EL (cell line): ENCODE measurements at regions not wholly inside any gene's neighbourhood (a gene's known extent, or its start where the extent isn't known, plus 50 kb on each side); places are given as distances from the start of the nearest gene placed in this dataset.
A peak's percentile ranks its signal among the peaks of the same experiment; 100 is the strongest.
"Not testable (repeated sequence)": the region's sequence is repeated elsewhere in the genome, so short reads cannot be mapped to it uniquely, and the experiment has no call there.

ENCODE experiments used
- DNase-seq: peaks from one replicate; pipeline ENCODE4 v3.0.0-alpha.2; 2016

- DNase-seq, result not testable (repeated sequence)
Observed at GRCh38 chr10:38364073-38364472, 269.9 kb downstream of the ZNF37A start.

- peak; percentile 38 for DNase-seq
Observed at GRCh38 chr10:38365917-38366316, 271.8 kb downstream of the ZNF37A start.

GRCh38 chr10:38383800-38384199 lies 289.7 kb downstream of the ZNF37A start:
- not testable (repeated sequence) for DNase-seq

DNA sequence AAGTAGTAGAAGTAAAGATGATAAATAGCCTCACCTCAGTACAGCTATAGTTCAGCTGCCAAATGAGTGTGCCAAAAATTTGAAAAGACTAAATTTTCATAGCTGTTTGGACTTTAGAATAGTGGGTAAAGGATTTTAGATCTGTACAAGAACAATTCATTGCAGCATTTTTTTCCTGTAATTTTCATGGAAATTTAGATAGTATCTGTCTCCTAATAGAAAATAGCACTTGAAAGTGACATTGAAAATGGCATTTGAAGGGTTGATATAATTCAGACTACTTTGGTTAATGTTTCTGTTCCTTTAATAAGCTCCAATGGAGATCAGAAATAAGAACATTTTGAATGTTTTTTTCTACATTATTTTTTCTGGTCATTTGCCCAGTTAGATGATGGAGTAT lies 292.7 kb downstream of the ZNF37A start:
- not testable (repeated sequence) for DNase-seq

GRCh38 chr10:38390725-38391124 lies 296.6 kb downstream of the ZNF37A start:
- peak; percentile 10 for DNase-seq

- DNase-seq, result not testable (repeated sequence)
Observed at GRCh38 chr10:38395465-38395864, 301.3 kb downstream of the ZNF37A start.

GRCh38 chr10:38396178-38396954 lies 302.2 kb downstream of the ZNF37A start:
- DNase-seq, result not testable (repeated sequence)

GRCh38 chr10:38401565-38401964 lies 307.4 kb downstream of the ZNF37A start:
- DNase-seq, result not testable (repeated sequence)

DNA sequence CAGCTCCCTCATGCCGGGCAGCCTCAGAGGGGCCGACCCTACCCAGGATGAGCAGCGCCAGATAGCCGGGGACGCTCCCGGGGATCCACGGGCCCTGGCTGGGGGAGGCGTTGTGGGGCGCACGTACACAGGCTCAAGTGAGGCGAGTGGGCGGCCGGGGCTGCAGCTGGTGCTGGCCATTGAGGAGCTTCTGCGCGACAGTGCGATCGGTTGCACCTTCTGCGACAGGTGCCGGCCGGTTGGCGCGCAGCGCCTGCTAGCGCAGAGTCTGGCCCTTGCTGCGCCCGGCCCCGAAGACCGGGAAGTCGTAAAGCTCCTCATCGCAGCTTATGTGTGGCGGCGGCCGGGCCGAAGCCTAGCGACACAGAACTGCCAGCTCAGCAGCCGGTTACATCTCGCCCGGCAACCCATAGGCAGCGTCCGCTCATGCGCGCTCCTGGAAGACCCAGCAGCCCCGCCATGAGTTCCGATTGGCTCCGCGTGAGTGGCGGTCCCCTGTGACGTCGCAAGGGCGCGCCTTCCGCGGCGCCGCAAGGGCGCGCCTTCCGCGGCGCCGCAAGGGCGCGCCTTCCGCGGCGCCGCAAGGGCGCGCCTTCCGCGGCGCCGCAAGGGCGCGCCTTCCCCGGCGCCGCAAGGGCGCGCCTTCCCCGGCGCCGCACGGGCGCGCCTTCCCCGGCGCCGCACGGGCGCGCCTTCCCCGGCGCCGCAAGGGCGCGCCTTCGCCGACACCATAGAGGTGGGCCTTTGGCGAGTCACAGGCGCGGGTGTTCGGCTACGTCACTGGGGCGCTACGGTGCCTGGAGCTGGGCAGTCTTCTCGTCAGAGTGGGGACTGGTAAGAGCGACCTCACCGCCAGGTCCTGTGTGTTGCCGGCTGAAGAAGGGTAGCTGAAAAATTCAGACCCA lies 308.6 kb downstream of the ZNF37A start:
- peak; percentile 92 for DNase-seq

DNA sequence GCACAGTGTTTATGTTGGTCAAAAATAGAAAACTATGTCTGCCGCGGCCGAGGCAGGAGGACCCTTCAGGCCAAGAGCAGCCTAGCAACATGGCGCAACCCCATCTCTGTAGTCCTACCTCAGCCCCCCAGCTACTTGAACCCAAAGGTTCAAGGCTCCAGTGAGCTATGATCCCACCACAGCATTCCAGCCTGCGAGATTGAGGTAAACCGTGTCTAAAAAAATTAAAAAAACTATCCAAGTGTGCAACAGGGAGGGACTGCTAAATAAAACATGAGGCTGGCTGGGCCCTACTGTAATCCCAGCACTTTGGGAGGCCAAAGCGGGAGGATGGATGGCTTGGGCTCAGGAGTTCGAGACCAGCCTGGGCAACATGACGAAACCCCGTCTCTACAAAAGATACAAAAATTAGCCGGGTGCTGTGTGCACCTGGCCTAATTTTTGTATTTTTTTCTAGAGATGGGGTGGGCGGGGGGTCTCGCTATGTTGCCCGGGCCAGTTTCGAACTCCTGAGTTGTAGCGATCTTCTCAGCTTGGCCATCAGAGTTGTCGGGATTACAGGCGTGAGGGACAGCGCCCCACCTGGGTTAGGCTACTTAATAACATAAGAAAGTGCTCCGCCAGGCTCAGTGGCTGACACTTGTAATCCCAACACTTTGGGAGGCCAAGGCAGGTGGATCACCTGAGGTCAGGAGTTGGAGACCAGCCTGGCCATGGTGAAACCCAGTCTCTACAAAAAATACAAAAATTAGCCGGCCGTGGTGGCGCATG lies 309.4 kb downstream of the ZNF37A start:
- DNase-seq, result peak; percentile 10

GRCh38 chr10:38423634-38424033 lies 329.5 kb downstream of the ZNF37A start:
- DNase-seq, result peak; percentile 2

DNA sequence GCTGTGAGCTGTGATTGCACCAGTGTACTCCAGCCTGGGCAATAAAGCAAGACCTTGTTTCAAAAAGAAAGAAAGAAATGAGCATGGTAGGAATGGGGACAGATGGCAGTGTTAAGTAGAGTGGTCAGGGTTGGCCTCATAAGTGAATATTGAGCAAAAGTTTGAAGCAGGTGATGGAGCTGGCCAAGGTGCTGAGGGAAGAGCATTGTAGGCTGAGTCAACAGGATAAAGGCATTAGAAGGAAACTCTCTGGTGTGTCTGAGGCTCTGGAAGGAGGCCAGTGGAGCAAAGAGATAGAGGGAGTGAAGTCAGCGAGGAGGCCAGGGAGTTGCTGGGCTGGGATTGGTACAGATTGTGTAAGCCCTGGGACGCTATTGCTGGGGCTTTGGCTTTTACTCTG lies 336.1 kb downstream of the ZNF37A start:
- DNase-seq, result not testable (repeated sequence)

DNA sequence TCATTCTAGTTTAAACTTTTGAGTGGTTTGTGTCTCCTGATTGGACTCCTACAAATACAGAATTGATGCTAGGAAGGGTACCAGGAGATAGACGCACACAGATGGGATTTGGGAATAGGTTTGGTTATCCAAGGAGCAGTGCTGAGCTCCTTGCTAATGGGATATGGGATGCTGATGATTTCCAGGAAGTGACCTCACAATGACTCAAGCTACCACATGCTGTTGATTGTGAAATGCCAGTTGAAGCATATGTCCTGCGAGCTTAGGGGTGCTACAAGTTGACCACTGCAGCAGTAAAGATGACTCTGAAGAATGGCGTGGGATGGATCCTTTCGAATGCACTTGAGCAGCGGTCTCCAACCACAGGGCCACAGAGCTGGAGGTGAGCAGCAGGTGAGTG lies 343.2 kb downstream of the ZNF37A start:
- peak; percentile 44 for DNase-seq

- not testable (repeated sequence) for DNase-seq
Observed at GRCh38 chr10:38448614-38449355, 354.6 kb downstream of the ZNF37A start.

DNA sequence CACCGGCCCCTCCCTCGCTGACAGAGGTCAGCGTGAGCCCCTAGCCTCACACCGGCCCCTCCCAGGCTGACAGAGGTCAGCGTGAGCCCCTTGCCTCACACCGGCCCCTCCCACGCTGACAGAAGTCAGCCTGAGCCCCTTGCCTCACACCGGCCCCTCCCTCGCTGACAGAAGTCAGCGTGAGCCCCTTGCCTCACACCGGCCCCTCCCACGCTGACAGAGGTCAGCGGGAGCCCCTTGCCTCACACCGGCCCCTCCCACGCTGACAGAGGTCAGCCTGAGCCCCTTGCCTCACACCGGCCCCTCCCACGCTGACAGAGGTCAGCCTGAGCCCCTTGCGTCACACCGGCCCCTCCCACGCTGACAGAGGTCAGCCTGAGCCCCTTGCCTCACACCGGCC lies 355.5 kb downstream of the ZNF37A start:
- not testable (repeated sequence) for DNase-seq

DNA sequence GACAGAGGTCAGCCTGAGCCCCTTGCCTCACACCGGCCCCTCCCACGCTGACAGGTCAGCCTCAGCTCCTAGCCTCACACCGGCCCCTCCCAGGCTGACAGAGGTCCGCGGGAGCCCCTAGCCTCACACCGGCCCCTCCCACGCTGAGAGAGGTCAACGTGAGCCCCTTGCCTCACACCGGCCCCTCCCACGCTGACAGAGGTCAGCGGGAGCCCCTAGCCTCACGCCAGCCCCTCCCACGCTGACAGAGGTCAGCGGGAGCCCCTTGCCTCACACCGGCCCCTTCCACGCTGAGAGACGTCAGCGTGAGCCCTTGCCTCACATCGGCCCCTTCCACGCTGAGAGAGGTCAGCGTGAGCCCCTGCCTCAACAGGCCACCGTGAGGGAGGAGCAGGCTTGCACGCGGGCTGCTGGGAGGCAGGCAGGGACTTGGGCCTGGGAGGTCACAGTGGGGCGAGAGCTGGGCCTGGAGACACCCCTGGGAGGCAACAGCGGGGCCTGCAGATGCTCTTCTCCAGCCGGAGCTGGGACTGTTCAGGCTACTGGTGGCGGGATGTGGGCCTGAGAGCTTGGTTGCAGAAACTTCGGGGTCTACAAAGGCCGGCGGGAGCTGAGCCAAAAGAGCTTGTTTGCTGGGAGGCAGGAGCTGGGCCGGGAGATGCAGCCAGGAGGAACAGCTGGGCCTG lies 356.4 kb downstream of the ZNF37A start:
- DNase-seq, result not testable (repeated sequence)

GRCh38 chr10:38451306-38451967 lies 357.3 kb downstream of the ZNF37A start:
- not testable (repeated sequence) for DNase-seq
